Activated naive CD4-positive, alpha-beta T cell treated with Interleukin-2 at 50 U/mL for 16 hours (primary cell): ENCODE measurements at regions not wholly inside any gene's neighbourhood (a gene's known extent, or its start where the extent isn't known, plus 50 kb on each side); places are given as distances from the start of the nearest gene placed in this dataset.
"Not testable (repeated sequence)": the region's sequence is repeated elsewhere in the genome, so short reads cannot be mapped to it uniquely, and the experiment has no call there.

Experiments
- DNase-seq: peaks from one replicate; pipeline ENCODE4 v3.0.0-alpha.2; 2020

DNA sequence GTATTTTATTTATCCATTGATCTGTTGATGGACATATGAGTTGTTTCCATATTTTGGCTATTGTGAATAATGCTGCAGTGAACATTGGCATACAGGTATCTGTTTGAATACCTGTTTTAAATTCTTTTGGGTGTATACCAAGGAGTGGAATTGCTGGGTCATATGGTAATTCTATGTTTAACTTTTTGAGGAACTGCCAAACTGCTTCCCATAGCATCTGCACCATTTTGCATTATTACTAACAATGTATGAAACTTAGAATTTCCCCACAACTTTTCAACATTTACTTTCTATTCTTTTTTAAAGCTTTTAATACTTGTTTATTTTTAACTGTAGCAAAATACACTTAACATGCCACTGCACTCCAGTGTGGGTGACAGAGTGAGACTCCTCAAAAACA, 57.0 kb upstream of the MSN start:
- DNase-seq = no peak

DNA sequence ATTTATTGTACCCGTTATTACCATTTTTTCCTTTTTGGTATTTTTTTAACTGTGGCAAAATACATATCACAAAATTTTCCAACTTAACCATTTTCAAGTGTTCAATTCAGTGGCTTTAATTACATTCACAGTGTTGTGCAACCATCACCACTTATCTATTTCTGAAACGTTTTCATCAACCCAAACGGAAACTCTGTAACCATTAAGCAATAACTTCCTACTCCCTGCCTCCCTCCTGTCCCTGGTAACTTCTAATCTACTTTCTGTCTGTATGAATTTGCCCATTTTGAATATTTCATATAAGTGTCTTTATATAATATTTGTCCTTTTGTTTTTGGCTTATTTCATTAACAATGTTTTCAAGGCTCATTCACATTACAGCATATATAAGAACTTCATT, 57.4 kb upstream of the MSN start:
- DNase-seq = no peak

DNA sequence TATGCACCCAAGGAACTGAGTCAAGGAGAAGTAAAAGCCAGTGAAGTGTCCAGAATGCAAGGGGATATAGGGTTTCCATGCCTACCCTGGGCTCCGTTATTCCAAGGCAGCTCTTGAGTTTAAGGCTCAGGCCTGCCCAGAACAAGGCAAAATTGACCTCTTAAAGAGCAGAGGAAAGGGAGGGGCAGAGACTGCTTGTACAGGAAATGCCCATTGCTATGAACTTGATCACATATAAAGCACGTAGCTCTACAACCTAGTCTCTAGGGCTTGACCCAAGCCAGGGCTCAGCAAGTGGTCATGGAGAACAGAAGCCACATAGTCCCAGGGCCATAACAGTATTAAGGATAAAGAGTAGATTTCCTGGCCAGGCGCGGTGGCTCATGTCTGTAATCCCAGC, 58.2 kb upstream of the MSN start:
- no peak for DNase-seq

DNA sequence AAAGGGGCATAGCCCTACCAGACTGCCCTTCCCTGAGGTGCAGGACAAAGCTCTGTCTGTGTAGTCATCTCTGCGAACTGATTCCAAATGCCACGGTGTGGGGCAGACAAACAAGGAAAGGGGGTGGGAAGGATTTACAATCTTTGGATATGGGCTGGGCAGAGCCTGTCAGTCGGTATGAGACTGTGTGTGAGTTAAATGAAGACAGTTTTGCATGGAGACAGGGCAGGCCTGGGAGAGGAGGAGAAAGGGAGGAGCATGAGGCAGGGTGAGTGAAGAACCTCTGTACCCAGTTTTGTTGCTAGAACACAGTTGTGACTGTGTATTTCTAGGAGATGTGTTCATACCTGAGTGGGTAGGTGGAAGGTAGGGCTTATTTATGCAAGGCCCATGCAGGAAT, 59.4 kb upstream of the MSN start:
- DNase-seq = no peak

DNA sequence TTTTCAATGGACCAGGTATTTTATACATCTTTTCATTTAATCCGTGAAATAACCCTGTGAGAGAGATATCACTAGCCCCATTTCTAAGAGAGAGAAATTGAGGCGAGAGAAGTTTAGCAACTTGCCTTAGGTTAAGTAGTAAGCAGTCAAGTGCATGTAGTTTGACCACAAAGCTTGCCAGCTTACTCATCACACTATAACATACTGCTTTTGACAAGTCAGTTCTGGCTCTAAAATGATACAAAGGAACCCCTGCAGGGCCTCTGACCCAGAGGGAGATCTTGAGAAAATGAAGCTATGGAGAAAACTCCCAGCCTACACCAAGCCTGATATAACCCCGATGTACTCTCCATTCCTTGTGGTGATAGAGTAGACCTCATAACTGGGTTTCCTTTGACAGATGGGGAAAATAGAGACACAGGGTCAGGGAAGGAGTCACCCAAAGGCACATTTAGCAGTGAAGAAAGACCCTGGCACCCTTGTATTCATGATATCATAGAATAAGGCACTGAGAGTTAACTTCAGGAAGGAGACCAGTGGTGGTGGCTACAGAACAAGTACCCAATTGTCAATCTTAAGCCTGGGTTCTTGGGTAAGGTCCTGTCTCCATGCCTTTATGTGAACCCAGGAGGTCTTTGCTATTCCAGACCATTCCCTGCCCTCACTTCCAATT, 60.2 kb upstream of the MSN start:
- peak; percentile 21 for DNase-seq

DNA sequence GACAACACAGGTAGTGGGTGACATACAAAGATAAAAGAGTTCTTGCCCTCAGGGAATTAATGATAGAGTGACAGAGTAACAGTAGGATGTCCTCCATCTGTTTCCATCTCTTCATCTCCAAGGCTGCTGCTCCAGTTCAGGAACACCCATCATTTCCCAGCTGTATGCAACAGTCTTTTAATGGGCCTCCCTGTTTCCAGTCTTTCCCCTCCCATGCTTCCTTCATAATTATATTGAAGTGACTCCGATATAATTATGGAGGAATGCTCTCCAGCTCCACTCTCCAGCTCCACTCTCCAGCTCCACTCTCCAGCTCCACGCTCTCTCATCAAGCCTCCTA, 65.3 kb upstream of the MSN start:
- no peak for DNase-seq

DNA sequence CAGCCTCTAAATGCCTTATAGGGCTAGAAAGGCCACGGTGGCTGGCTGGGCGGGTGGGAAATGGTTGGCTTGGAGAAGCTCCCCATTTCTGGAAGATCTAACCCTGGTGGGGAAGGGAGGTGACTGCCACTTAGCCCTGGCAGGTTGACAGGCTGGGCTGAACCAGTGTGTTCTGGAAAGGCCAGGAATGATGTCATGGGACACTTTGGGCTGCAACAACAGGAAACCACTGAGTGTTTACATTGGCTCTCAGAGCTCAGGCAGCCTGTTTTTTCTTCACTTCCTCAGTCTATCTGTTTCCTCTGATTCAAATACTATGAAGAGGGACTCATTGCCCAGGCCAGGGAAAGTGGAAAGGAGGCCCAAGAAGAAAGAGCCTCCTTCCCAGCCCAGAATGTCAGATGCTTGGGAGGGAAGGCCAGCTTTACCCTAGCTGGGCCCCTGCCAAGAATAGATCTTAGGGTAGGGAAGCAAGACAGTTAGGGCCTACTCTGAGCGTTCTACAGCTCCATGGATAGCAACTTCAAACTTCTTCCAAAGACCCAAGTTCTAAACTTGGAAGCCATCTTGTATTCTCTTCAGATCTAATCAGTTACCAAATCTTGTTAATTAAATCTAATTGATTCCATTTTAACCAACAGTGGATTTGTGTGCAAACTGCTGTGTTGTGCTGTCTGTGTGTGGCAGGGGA, 65.8 kb upstream of the MSN start:
- DNase-seq = peak; percentile 49

DNA sequence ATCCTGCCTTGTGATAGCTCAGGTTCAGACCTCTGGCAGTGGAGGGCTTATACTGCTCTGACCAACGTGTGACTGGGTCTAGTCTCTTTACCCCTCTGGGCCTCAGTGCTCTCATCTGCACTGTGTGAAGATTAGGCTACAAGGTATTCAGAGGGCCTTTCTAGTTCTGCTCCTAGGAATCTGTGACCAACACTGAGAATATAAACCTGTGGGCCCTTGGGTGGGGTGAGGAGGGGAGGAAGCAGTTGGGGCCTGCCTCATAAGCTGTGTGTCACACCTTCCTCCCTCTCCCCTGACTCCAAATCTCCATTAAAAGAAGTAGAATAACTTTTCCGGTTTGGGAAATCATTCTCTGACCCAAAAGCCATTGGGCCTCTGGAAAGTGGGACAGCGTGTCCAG, 66.3 kb upstream of the MSN start:
- peak; percentile 4 for DNase-seq

DNA sequence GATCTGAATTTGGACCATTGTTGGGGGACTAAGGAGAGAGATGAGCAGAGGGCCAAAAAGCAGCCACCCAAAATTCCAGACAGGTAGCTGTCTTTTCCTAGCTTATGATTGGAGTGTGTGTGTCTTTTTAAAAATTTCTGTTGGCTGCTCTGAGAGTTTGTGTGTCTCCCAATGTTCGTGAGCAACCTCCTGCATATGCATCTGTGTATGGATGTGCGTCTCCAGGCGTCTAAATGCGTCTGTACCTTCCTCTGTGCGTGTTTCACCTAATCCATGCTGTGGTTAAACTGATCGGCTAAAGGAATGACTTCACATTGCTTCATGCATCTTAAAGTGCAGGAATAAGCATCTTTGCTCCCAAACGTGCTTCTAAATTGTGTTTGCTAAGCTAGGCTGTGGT, 65.5 kb upstream of the LAS1L start:
- DNase-seq = no peak

DNA sequence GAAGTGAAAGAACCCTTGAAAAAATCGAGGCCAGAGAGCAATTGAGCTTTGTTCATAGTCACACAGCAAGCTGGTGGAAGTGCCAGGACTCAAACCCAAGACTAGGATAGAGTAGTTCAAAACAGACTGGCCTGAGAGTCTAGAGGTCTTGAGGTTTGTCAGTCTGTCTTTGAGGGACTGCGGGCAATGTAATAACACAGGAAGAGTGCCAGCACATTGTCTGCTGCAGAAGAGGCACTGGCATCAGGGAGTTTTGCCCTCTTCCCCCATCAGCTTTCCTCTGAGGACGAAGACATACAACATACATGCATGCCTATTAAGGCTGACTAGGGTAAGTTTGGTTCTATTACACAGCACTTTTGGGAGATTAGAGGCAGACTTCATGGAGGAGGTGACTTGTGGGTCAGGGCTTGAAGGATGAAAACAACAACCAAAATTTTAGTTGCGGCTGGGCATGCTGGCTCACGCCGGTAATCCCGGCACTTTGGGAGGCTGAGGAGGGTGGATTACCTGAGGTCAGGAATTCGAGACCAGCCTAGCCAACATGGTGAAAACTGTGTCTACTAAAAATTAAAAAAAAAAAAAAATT, 64.1 kb upstream of the LAS1L start:
- DNase-seq = no peak

DNA sequence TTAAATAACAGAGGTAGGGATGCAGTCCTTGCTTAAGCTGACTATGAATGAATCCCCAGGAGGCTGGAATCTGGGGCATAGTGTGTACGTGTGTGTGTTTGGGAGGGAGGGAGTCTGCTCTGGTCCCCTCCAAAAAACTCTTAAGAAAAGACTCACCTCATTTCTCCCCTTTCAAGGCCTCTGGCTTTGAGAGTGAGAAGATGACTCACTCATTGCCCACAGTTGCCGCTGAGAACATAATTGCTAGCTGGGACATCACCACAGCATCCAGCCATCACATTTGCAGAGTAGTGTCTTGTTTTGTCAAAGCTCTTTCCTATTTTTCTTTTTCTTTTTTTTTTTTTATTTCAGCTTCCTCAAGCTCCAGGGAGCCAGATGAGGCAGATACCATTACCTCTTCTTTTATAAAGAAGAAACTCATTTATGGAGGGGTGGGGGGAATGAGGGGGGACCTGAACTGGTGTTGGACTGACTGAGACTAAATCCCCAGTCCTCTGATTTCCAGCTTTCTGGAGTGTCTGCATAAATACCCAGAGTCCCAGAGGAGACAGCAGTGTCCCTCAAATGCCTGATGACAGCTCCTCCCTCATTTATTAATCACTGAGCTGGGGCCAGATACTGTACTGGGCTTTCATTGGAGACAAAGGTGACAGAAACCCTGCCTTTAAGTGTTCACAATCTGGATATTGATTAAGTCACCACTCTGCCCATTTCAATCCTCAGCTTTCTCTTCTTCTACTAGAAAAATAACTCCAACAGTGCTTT, 61.9 kb upstream of the LAS1L start:
- DNase-seq = peak; percentile 52

DNA sequence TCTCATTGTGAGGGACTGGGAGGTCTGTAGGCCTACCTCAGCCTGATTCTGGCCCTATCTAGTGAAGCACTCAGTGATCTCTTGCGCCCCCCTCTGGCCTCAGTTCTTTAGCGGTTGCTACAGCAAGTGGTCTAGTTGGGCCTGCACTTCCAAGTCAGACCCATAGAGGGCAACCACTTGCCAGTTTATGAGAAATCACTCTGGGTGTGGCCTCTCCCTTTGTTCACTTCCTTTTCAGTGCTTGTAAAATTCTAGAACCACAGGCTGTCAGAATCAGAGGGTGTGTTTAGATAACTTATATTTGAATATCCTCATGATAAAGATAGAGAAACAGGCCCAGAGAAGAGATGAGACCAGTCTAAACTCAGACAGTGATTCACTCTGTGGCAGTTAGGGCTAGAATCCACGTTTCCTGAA, 60.9 kb upstream of the LAS1L start:
- DNase-seq = peak; percentile 91

DNA sequence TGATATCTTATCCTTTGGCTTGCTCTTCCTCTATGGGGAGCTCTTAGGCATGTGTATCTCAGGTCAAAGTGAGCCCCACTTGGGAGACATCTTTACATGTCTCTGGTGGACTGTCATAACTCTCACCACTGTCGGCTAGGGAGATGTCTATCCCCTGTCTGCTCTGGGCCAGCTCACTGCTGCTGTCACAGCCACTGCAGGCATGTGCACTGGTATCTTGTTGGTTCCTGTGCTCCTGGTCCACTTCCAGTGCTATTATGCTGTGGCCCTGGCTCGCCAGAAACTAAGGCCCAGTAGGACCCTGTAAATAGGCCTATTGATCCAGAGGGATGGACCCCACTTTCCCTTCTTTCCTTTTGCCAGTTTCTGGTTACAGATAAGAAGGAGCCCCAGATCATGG, 56.6 kb upstream of the LAS1L start:
- DNase-seq = no peak

DNA sequence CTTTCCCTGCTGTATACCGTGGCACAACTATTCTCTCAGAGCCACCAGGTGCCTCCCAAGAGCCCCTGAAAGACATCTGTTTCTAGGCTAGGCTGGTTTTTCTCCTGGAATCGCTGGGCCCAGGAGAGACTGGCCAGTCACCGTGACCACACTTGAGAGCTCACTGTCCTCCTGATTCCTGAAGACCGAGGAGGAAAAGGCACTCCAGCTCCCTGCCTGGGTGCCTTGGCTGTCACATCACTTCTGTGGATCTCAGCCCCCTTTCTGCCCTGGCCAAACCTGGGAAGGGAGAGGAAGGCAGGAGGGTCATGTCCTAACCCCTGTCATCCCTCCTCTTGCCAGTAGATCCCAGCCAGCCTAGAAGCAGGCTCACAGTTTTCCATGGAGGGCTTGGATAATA, 54.7 kb upstream of the LAS1L start:
- no peak for DNase-seq

DNA sequence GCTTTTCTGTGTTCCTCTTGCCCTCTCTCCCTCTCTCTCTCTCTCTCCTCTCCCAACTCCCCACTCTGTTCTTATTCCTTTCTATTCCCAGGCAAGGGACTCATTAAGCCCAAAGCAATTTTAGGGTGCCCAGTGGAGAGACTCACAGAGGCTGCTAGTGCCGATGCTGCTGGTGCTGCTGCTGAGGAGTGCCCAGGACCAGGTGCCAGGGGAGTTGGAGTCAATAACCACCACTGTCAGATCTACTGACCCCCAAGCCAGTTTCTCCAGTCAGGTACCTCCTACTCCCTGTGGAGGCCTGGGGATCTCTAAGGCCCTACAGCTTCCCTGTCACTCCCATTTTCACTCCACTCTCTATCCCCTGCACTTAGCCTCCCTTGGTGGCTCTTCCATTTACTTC, 54.2 kb upstream of the LAS1L start:
- no peak for DNase-seq

DNA sequence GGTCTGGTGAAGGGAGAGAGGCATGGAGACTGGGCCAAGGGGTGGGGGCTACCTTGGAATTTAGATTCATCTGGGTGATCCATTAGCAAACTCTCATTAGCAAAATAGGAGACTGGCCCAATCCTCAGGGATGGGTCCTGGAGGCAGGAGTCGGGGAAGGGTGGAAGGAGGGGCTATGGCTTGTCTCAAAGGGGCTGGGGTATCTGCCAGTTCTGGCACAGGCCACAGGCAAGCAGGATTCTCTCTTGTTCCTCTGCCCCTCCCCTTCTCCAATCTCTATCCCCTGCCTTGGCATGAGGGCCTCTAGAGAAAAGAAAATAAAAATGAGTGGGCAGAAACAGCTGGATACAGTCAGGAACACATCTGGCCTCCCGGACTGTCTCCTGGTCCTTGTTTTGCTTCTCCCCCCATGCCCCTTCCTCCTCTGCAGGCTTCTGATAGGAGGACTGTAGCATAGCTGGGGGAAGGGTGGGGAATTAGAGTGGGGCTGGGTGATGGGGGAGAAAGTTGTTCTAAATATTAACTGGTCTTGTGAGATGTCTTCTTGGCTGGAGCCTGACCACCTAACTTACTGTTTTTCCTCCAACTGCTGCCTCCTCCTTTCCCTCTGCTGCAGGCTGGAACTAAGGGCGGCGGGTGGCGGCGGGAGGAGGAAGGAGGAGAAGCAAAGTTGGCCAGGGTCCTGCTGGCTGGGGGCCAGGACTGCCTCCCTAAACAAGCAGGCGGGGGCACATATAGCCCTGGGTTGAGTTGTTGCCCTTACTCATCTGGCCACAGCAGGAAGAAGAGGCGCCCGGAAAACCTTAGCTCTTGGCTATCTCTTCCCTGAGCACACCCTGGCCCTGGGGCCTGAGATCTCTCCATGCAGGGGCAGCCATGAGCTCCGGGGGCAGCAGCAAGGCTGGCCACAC, 53.3 kb upstream of the LAS1L start:
- DNase-seq = no peak

DNA sequence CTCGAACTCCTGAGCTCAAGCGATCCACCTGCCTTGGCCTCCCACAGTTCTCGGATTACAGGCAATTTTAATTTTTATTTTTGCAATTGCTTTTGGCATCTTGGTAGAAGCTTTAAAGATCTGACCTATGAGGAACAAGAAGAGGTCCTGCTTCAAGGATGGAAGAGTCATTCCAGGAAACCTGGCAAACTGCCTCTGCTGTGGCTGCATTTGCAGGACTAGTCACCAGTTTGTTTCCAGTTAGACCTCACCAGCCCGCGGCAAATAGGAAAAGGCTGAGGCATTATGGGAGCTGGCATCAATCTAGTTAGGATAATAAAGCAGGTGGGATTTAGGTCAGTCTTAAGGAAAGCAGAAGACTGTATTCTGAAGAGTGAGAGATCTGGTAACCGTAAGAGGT, 51.9 kb upstream of the LAS1L start:
- DNase-seq = no peak

DNA sequence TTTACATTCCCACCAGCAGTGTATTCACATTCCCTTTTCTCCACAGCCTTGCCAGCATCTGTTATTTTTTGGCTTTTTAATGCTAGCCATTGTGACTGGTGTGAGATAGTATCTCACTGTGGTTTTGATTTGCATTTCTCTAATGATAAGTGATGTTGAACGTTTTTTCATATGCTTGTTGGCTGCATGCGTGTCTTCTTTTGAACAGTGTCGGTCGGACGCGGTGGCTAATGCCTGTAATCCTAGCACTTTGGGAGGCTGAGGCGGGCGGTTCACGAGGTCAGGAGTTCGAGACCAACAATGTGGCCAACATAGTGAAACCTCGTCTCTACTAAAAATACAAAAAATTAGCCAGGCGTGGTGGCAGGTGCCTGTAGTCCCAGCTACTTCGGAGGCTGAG, 50.6 kb upstream of the LAS1L start:
- not testable (repeated sequence) for DNase-seq
